ENCODE measurements at regions not wholly inside any gene's neighbourhood (a gene's known extent, or its start where the extent isn't known, plus 50 kb on each side); places are given as distances from the start of the nearest gene placed in this dataset.

DNA sequence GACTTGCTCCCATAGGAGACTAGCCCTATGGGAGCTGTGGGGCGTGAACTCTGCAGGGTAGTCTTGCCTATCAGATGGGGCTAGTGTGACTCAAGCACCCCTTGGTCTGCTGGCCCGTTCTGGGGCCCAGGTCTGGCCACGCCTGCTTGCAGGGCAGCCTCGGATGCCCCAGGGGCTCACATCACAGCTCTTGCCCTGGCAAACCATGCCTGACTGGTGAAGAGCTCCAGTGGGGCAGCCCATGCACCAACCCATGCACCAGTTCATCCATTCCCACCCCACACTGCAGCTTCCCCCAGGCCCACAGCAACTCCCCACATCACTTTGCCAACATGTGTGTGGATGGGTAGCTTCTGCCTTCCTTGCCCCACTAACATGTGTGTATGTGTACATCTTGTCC, 93.9 kb upstream of the PRLR start:
- DNase-seq (ENCODE audit: insufficient read length, low spot score) (no peak), FAIRE-seq (no peak)
- TF ChIP-seq POLR2A (IDR thresholded peaks at IDR 0.05; ENCODE audit: low read depth, low read length) (no peak), PAX5 (IDR thresholded peaks at IDR 0.05; ENCODE audit: insufficient read depth, low read length, severe bottlenecking) (no peak), POLR2AphosphoS5 (IDR thresholded peaks at IDR 0.05; ENCODE audit: low read depth, low read length) (no peak), POU2F2 (IDR thresholded peaks at IDR 0.05; ENCODE audit: low read depth, low read length) (no peak), SPI1 (IDR thresholded peaks at IDR 0.05; ENCODE audit: low read depth, low read length) (no peak), TAF1 (IDR thresholded peaks at IDR 0.05; ENCODE audit: low read depth, low read length) (no peak)

GRCh38 chr5:35320029-35320428, 89.7 kb upstream of the PRLR start:
- FAIRE-seq: no peak
- TF ChIP-seq SPI1 (IDR thresholded peaks at IDR 0.05; ENCODE audit: low read depth, low read length) (no peak), POLR2AphosphoS5 (IDR thresholded peaks at IDR 0.05; ENCODE audit: low read depth, low read length) (no peak), TAF1 (IDR thresholded peaks at IDR 0.05; ENCODE audit: low read depth, low read length) (no peak), POU2F2 (IDR thresholded peaks at IDR 0.05; ENCODE audit: low read depth, low read length) (no peak), POLR2A (IDR thresholded peaks at IDR 0.05; ENCODE audit: low read depth, low read length) (no peak), PAX5 (IDR thresholded peaks at IDR 0.05; ENCODE audit: insufficient read depth, low read length, severe bottlenecking) (no peak)
- DNase-seq (ENCODE audit: insufficient read length, low spot score): no peak

DNA sequence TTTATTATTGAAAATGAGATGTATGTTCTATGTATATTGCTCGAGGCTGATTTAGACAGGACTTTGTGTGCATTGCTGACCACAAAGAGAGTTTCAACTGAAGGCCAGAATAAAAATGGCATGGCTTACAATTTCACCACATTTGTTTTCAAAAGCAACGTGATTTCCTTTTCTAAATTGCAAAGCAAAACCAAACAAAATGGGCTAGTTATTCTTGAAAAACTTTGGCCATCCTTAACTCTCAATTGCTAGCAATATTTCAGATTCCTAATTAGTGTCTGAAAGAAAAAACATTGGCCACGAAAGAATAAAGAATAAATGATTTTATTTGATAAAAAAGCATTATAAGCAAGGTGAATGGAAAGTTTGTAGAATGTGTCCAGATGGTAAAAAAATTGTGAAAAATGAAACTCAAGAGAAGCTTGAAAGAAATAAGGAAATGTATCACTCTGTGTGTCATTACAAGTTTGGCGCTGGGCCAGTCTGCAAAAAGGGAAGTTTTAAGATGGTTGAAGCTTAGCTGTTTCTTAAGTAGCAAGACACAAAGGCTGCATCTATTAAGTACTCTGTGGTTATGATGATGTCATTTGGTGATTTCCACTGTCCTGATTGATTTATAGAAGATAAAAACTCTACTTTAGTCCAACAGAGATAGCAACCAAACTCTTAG, 89.2 kb upstream of the PRLR start:
- peak; percentile 57 for FAIRE-seq
- TF ChIP-seq SPI1 (IDR thresholded peaks at IDR 0.05; ENCODE audit: low read depth, low read length) (peak; percentile 67), PAX5 (IDR thresholded peaks at IDR 0.05; ENCODE audit: insufficient read depth, low read length, severe bottlenecking) (no peak), TAF1 (IDR thresholded peaks at IDR 0.05; ENCODE audit: low read depth, low read length) (no peak)
- DNase-seq (ENCODE audit: insufficient read length, low spot score): no peak

- FAIRE-seq: no peak
- TF ChIP-seq PAX5 (IDR thresholded peaks at IDR 0.05; ENCODE audit: insufficient read depth, low read length, severe bottlenecking) (no peak), POLR2AphosphoS5 (IDR thresholded peaks at IDR 0.05; ENCODE audit: low read depth, low read length) (no peak), POU2F2 (IDR thresholded peaks at IDR 0.05; ENCODE audit: low read depth, low read length) (no peak), SPI1 (IDR thresholded peaks at IDR 0.05; ENCODE audit: low read depth, low read length) (no peak), POLR2A (IDR thresholded peaks at IDR 0.05; ENCODE audit: low read depth, low read length) (no peak), TAF1 (IDR thresholded peaks at IDR 0.05; ENCODE audit: low read depth, low read length) (no peak)
- no peak for DNase-seq (ENCODE audit: insufficient read length, low spot score)
Measured at GRCh38 chr5:35317586-35317985, 87.3 kb upstream of the PRLR start.

DNA sequence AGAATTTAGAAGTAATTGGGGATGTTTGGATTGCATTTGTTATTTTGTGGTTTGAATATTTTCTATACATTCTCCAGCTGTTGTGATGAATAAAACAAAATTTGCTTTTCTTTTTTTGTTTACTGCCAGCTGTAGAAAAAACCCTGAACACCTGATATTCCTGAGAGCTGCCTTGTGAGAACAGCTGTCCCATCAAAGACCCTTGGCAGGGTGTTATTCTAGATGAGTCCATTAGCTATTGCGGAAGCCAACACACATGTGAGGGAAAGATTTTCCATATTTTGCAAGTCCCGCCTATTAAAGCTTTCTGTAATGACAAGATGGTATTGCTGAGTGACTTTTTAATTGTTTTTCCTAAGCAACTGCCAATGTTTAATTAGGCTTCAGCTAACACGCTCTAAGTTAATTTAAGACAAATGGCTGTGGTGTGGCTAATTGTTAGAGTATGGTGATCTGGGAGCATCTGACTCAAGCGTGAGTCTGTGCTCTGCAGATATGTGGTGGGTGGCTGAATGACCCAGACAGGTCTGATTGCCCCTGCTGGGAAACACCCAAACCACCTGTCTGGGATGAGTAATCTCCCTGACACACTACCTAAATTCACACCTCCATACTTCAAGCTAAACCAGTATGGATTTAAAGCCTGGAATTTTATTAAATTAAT, 86.5 kb upstream of the PRLR start:
- TF ChIP-seq POLR2AphosphoS5 (IDR thresholded peaks at IDR 0.05; ENCODE audit: low read depth, low read length) (no peak), TAF1 (IDR thresholded peaks at IDR 0.05; ENCODE audit: low read depth, low read length) (no peak), SPI1 (IDR thresholded peaks at IDR 0.05; ENCODE audit: low read depth, low read length) (no peak), POU2F2 (IDR thresholded peaks at IDR 0.05; ENCODE audit: low read depth, low read length) (no peak), PAX5 (IDR thresholded peaks at IDR 0.05; ENCODE audit: insufficient read depth, low read length, severe bottlenecking) (no peak), POLR2A (IDR thresholded peaks at IDR 0.05; ENCODE audit: low read depth, low read length) (no peak)
- FAIRE-seq: no peak
- no peak for DNase-seq (ENCODE audit: insufficient read length, low spot score)

GRCh38 chr5:35313291-35313690, 83.0 kb upstream of the PRLR start:
- no peak for TF ChIP-seq POLR2AphosphoS5 (IDR thresholded peaks at IDR 0.05; ENCODE audit: low read depth, low read length)
- TF ChIP-seq POU2F2 (IDR thresholded peaks at IDR 0.05; ENCODE audit: low read depth, low read length): no peak
- no peak for TF ChIP-seq TAF1 (IDR thresholded peaks at IDR 0.05; ENCODE audit: low read depth, low read length)
- no peak for TF ChIP-seq PAX5 (IDR thresholded peaks at IDR 0.05; ENCODE audit: insufficient read depth, low read length, severe bottlenecking)
- TF ChIP-seq POLR2A (IDR thresholded peaks at IDR 0.05; ENCODE audit: low read depth, low read length): no peak
- TF ChIP-seq SPI1 (IDR thresholded peaks at IDR 0.05; ENCODE audit: low read depth, low read length): no peak
- FAIRE-seq: no peak
- no peak for DNase-seq (ENCODE audit: insufficient read length, low spot score)

GRCh38 chr5:35312267-35312666, 82.0 kb upstream of the PRLR start:
- no peak for FAIRE-seq
- TF ChIP-seq POLR2A (IDR thresholded peaks at IDR 0.05; ENCODE audit: low read depth, low read length) (no peak), PAX5 (IDR thresholded peaks at IDR 0.05; ENCODE audit: insufficient read depth, low read length, severe bottlenecking) (no peak), POLR2AphosphoS5 (IDR thresholded peaks at IDR 0.05; ENCODE audit: low read depth, low read length) (no peak), POU2F2 (IDR thresholded peaks at IDR 0.05; ENCODE audit: low read depth, low read length) (no peak), TAF1 (IDR thresholded peaks at IDR 0.05; ENCODE audit: low read depth, low read length) (no peak), SPI1 (IDR thresholded peaks at IDR 0.05; ENCODE audit: low read depth, low read length) (no peak)
- no peak for DNase-seq (ENCODE audit: insufficient read length, low spot score)

GRCh38 chr5:35309365-35310130, 79.3 kb upstream of the PRLR start:
- FAIRE-seq (no peak), DNase-seq (ENCODE audit: insufficient read length, low spot score) (no peak)
- TF ChIP-seq POLR2A (IDR thresholded peaks at IDR 0.05; ENCODE audit: low read depth, low read length): no peak
- no peak for TF ChIP-seq SPI1 (IDR thresholded peaks at IDR 0.05; ENCODE audit: low read depth, low read length)
- no peak for TF ChIP-seq PAX5 (IDR thresholded peaks at IDR 0.05; ENCODE audit: insufficient read depth, low read length, severe bottlenecking)
- no peak for TF ChIP-seq POU2F2 (IDR thresholded peaks at IDR 0.05; ENCODE audit: low read depth, low read length)
- no peak for TF ChIP-seq POLR2AphosphoS5 (IDR thresholded peaks at IDR 0.05; ENCODE audit: low read depth, low read length)
- TF ChIP-seq TAF1 (IDR thresholded peaks at IDR 0.05; ENCODE audit: low read depth, low read length): no peak

DNA sequence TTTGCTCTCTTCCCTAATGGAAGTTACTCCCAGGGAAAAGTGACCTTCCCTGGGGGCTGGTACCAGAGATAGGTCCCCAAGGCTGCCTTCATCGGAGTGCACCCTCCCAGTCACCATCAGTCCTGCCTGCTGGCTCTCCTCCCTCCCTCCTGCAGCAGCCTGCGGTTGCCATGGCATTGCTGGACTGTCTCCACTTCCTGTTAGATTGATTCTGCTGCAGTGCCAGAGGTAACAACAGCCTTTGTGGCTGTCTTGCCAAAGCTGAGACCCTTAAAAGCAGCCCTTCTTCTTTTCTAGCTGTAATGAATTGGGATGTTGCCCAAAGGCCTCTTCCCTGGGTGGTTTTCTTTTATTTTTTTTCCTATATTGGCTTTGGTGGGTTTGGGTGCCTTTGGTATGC, 78.1 kb upstream of the PRLR start:
- TF ChIP-seq SPI1 (IDR thresholded peaks at IDR 0.05; ENCODE audit: low read depth, low read length) (0 out of 2 replicates have a peak, but pooled peaks have one; percentile 9), POLR2AphosphoS5 (IDR thresholded peaks at IDR 0.05; ENCODE audit: low read depth, low read length) (no peak)
- FAIRE-seq (no peak), DNase-seq (ENCODE audit: insufficient read length, low spot score) (no peak)

Measured in GM12891 (cell line).